SK-N-SH treated with all-trans-retinoic acid at 6 μM for 48 hours (cell line): ENCODE measurements at regions not wholly inside any gene's neighbourhood (a gene's known extent, or its start where the extent isn't known, plus 50 kb on each side); places are given as distances from the start of the nearest gene placed in this dataset.

Source experiments
- BACH2 ChIP-seq: fragments of 250-450 bp; sonication (Bioruptor Pico); IDR thresholded peaks from 2 replicates; pipeline ENCODE4 v1.9.0; 2021; ENCODE audit warnings: mild to moderate bottlenecking, borderline replicate concordance
- CSDC2 ChIP-seq: fragments of 250-450 bp; sonication (Bioruptor Pico); IDR thresholded peaks from 2 replicates; pipeline ENCODE4 v1.5.0; 2020; ENCODE audit warnings: mild to moderate bottlenecking, moderate library complexity
- ESRRG ChIP-seq: fragments of 250-450 bp; sonication (Bioruptor Pico); IDR thresholded peaks from 2 replicates; pipeline ENCODE4 v1.6.1; 2021; ENCODE audit warnings: mild to moderate bottlenecking
- PATZ1 ChIP-seq: fragments of 250-450 bp; sonication (Bioruptor Pico); IDR thresholded peaks from 2 replicates; pipeline ENCODE4 v1.8.0; 2020; ENCODE audit warnings: mild to moderate bottlenecking, moderate library complexity, borderline replicate concordance
- PPARA ChIP-seq: fragments of 250-450 bp; sonication (Bioruptor Pico); IDR thresholded peaks from 2 replicates; pipeline ENCODE4 v1.5.0; 2020; ENCODE audit warnings: mild to moderate bottlenecking, borderline replicate concordance
- TCF4 ChIP-seq: fragments of 250-450 bp; sonication (Bioruptor Pico); IDR thresholded peaks from 2 replicates; pipeline ENCODE4 v1.8.0; 2021; ENCODE audit warnings: mild to moderate bottlenecking, moderate library complexity, borderline replicate concordance
- TSHZ2 ChIP-seq: fragments of 250-450 bp; sonication (Bioruptor Pico); IDR thresholded peaks from 2 replicates; pipeline ENCODE4 v1.5.0; 2020; ENCODE audit warnings: mild to moderate bottlenecking, moderate library complexity
- ZC3H10 ChIP-seq: fragments of 250-450 bp; sonication (Bioruptor Pico); IDR thresholded peaks from 2 replicates; pipeline ENCODE4 v1.5.1; 2021; ENCODE audit warnings: mild to moderate bottlenecking, moderate library complexity
- ZFP3 ChIP-seq: fragments of 250-450 bp; sonication (Bioruptor Pico); IDR thresholded peaks from 2 replicates; pipeline ENCODE4 v1.5.0; 2020; ENCODE audit warnings: mild to moderate bottlenecking, moderate library complexity
- ZFP30 ChIP-seq: fragments of 450-650 bp; formaldehyde crosslinking; IDR thresholded peaks from 2 replicates; pipeline ENCODE4 v1.5.0; 2022; ENCODE audit warnings: mild to moderate bottlenecking, moderate library complexity

DNA sequence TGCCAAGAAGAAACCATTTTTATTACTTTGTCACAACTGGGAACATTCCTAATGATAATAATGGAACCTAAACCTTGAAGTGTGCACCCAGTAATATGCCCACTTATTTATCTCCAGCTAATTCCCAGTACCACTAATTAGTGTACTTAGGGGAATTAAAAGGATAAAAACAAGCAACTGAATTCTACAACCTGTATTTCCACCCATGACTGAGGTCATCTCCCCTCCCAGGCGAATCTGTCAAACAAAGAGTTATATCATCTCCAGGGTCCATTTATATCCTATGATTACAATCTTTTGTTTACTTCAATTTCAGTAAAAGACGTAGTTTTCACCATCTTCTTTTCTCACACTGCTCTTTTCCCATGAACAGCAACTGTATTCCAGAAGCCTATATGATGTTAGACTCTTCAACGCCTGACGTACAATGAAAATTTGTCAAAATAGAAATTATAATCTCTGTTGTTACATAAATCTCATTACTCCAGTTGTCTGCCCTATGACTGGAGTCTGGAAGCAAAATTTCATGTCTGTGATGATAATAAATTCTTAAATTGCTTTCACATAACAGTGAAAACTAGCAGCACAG is 177.6 kb downstream of the GOLIM4 start:
- no peak for TF ChIP-seq CSDC2
- TF ChIP-seq ESRRG (CRISPR knock-in tag): no peak
- TF ChIP-seq ZFP3 (CRISPR knock-in tag): no peak
- no peak for TF ChIP-seq ZFP30 (CRISPR knock-in tag)
- TF ChIP-seq ZC3H10: no peak
- TF ChIP-seq TSHZ2 (CRISPR knock-in tag): no peak
- TF ChIP-seq TCF4 (CRISPR knock-in tag): no peak
- no peak for TF ChIP-seq PATZ1 (CRISPR knock-in tag)
- no peak for TF ChIP-seq BACH2 (CRISPR knock-in tag)
- no peak for TF ChIP-seq PPARA (CRISPR knock-in tag)
